T-helper 9 cell (primary cell): ENCODE measurements at regions not wholly inside any gene's neighbourhood (a gene's known extent, or its start where the extent isn't known, plus 50 kb on each side); places are given as distances from the start of the nearest gene placed in this dataset.

Source experiments
- DNase-seq: peaks from one replicate; pipeline ENCODE4 v3.0.0-alpha.2; 2020

GRCh38 chr9:129322641-129323375, 144.7 kb upstream of the IER5L start:
- no peak for DNase-seq

GRCh38 chr9:129322022-129322621, 144.1 kb upstream of the IER5L start:
- DNase-seq = no peak

- no peak for DNase-seq
These were observed 143.4 kb upstream of the IER5L start for GRCh38 chr9:129321286-129322021.

- DNase-seq = peak; percentile 19
These were observed 142.7 kb upstream of the IER5L start for GRCh38 chr9:129320575-129321285.

GRCh38 chr9:129319938-129320481, 141.9 kb upstream of the IER5L start:
- DNase-seq = no peak

- DNase-seq = no peak
These were observed 141.2 kb upstream of the IER5L start for GRCh38 chr9:129319076-129319937.

GRCh38 chr9:129318121-129319075, 140.3 kb upstream of the IER5L start:
- no peak for DNase-seq

- no peak for DNase-seq
These were observed 139.3 kb upstream of the IER5L start for GRCh38 chr9:129317179-129318011.

GRCh38 chr9:129316281-129317030, 138.4 kb upstream of the IER5L start:
- no peak for DNase-seq

GRCh38 chr9:129313331-129313955, 135.4 kb upstream of the IER5L start:
- DNase-seq = no peak

- no peak for DNase-seq
These were observed 134.4 kb upstream of the IER5L start for GRCh38 chr9:129312251-129313122.

GRCh38 chr9:129311643-129312042, 133.6 kb upstream of the IER5L start:
- no peak for DNase-seq

- DNase-seq = no peak
These were observed 132.7 kb upstream of the IER5L start for GRCh38 chr9:129310666-129311350.

GRCh38 chr9:129309906-129310305, 131.8 kb upstream of the IER5L start:
- no peak for DNase-seq

- DNase-seq = no peak
These were observed 131.0 kb upstream of the IER5L start for GRCh38 chr9:129309041-129309430.

- DNase-seq = no peak
These were observed 129.3 kb upstream of the IER5L start for GRCh38 chr9:129307227-129307970.
